Calu3 (cell line): ENCODE measurements at regions not wholly inside any gene's neighbourhood (a gene's known extent, or its start where the extent isn't known, plus 50 kb on each side); places are given as distances from the start of the nearest gene placed in this dataset.

Source experiments
- BruUV-seq: library from RNA; stranded (reverse); fragments of 400-500 nt; replicated peaks from 2 replicates; lab custom pipeline; 2021; lab: Mats Ljungman, UMichigan
- CTCF ChIA-PET: fragments of 300-600 bp; sonication (Branson Sonifier 250); formaldehyde crosslinking; loops from one replicate; lab custom pipeline; 2022; ENCODE audit warnings: antibody characterized with exemption; lab: Charles Lee
- DNase-seq: peaks from one replicate; pipeline ENCODE4 v3.0.0; 2022
- H3K27ac Mint-ChIP-seq: one replicate; pipeline ENCODE4 v1.8.0; 2022; ENCODE audit warnings: mixed read lengths; ENCODE audit not compliant: unreplicated experiment
- H3K27me3 Mint-ChIP-seq: one replicate; pipeline ENCODE4 v1.8.0; 2022; ENCODE audit warnings: mixed read lengths; ENCODE audit not compliant: unreplicated experiment
- H3K36me3 Mint-ChIP-seq: one replicate; pipeline ENCODE4 v1.8.0; 2022; ENCODE audit warnings: mild to moderate bottlenecking, moderate library complexity, mixed read lengths; ENCODE audit not compliant: insufficient read depth, unreplicated experiment
- H3K4me1 Mint-ChIP-seq: one replicate; pipeline ENCODE4 v1.8.0; 2022; ENCODE audit warnings: mild to moderate bottlenecking, low read depth, mixed read lengths; ENCODE audit not compliant: unreplicated experiment
- H3K4me3 Mint-ChIP-seq: one replicate; pipeline ENCODE4 v1.8.0; 2022; ENCODE audit warnings: mild to moderate bottlenecking, low read depth, moderate library complexity, mixed read lengths; ENCODE audit not compliant: unreplicated experiment
- H3K9me3 Mint-ChIP-seq: one replicate; pipeline ENCODE4 v1.8.0; 2022; ENCODE audit warnings: low read depth, mixed read lengths; ENCODE audit not compliant: unreplicated experiment
- CTCF ChIP-seq: fragments of 200-600 bp; IDR thresholded peaks from one replicate; pipeline ENCODE4 v1.8.0; 2022; ENCODE audit warnings: antibody characterized with exemption; ENCODE audit not compliant: unreplicated experiment
- intact Hi-C: fragments of 100-400 bp; cut with micrococcal nuclease; formaldehyde crosslinking; loops from one replicate; pipeline ENCODE4 v1.10.0; 2022; ENCODE audit not compliant: unreplicated experiment

GRCh38 chr2:6531304-6531703, 334.4 kb downstream of the CMPK2 start:
- no peak for TF ChIP-seq CTCF
- CTCF ChIA-PET: no interaction called here
- no peaks in the 10 kb centered on the region for H3K36me3 Mint-ChIP-seq
- no peaks in the 10 kb centered on the region for H3K27me3 Mint-ChIP-seq
- peaks cover 11% of the 10 kb centered on the region for H3K4me1 Mint-ChIP-seq
- no TSS peak for BruUV-seq
- no peak for DNase-seq
- intact Hi-C loops: no loop called here
- peaks cover 8% of the 10 kb centered on the region for H3K9me3 Mint-ChIP-seq
- no peak overlapping the region for H3K27ac Mint-ChIP-seq
- H3K4me3 Mint-ChIP-seq: no peak overlapping the region

DNA sequence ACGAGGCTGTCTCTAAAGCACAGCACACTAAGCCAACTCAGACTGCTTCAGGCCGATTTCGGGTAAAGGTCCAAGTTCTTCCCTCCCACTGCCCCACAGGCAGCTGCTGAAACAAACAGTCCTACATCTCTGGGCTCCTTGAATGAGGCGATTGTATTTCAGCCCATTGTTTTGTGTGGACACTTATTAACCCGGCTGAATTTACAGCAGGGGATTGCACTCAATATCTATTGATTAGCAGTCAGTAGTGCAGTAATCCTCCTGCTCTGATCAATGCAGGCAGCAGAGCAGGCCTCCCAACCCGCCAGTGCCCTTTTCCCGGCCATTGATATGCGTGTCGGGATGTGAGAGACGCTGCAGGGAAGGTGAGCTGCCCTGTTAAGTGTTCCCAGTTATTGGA, 330.1 kb downstream of the CMPK2 start:
- intact Hi-C loops: no loop called here
- peaks cover 11% of the 10 kb centered on the region for H3K4me1 Mint-ChIP-seq
- no peak overlapping the region for H3K27ac Mint-ChIP-seq
- no peak for TF ChIP-seq CTCF
- H3K4me3 Mint-ChIP-seq: no peak overlapping the region
- DNase-seq: peak; percentile 11
- peaks cover 12% of the 10 kb centered on the region for H3K9me3 Mint-ChIP-seq
- no peaks in the 10 kb centered on the region for H3K36me3 Mint-ChIP-seq
- BruUV-seq: no TSS peak
- CTCF ChIA-PET: no interaction called here
- H3K27me3 Mint-ChIP-seq: no peaks in the 10 kb centered on the region

DNA sequence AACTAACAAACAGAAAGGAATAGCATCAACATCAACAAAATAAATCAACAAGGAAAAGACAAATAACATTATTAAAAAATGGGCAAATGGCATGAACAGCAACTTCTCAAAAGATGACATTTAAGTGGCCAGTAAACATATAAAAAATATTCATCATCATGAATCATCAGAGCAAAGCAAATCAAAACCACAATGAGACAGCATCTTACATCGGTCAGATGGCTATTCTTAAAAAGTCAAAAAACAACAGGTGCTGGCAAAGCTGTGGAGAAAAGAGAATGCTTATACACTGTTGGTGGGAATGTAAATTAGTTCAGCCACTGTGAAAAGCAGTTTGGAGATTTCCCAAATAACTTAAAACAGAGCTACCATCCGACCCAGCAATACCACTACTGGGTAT, 327.1 kb downstream of the CMPK2 start:
- H3K27ac Mint-ChIP-seq: no peak overlapping the region
- H3K27me3 Mint-ChIP-seq: no peaks in the 10 kb centered on the region
- H3K4me3 Mint-ChIP-seq: no peak overlapping the region
- no TSS peak for BruUV-seq
- H3K4me1 Mint-ChIP-seq: peaks cover 11% of the 10 kb centered on the region
- no peak for DNase-seq
- H3K9me3 Mint-ChIP-seq: peaks cover 8% of the 10 kb centered on the region
- CTCF ChIA-PET: no interaction called here
- no peak for TF ChIP-seq CTCF
- intact Hi-C loops: no loop called here
- no peaks in the 10 kb centered on the region for H3K36me3 Mint-ChIP-seq

GRCh38 chr2:6545336-6545735, 320.4 kb downstream of the CMPK2 start:
- H3K4me3 Mint-ChIP-seq: no peak overlapping the region
- CTCF ChIA-PET: interaction anchor here (0.5 kb wide), 1 partner anchor 29 kb away, joined by 10 read pairs; no protein-coding TSS in a partner anchor
- no peak for TF ChIP-seq CTCF
- peaks cover 19% of the 10 kb centered on the region for H3K4me1 Mint-ChIP-seq
- no peaks in the 10 kb centered on the region for H3K27me3 Mint-ChIP-seq
- DNase-seq: no peak
- peak overlapping the region; percentile 47 for H3K27ac Mint-ChIP-seq
- H3K36me3 Mint-ChIP-seq: no peaks in the 10 kb centered on the region
- BruUV-seq: no TSS peak
- H3K9me3 Mint-ChIP-seq: peaks cover 7% of the 10 kb centered on the region
- intact Hi-C loops: no loop called here
